Mesenchymal stem cell (in vitro differentiated cells and primary cell): ENCODE measurements at regions not wholly inside any gene's neighbourhood (a gene's known extent, or its start where the extent isn't known, plus 50 kb on each side); places are given as distances from the start of the nearest gene placed in this dataset.

Experiments
- DNase-seq: peaks from one replicate; pipeline ENCODE4 v3.0.0-alpha.2; 2013
- H2AFZ ChIP-seq: one replicate; pipeline ENCODE4 v1.6.1; 2013; ENCODE audit warnings: low read depth, mild to moderate bottlenecking, control low read depth, inconsistent platforms, low read length, moderate library complexity
- H2AK5ac ChIP-seq: 2 replicates; pipeline ENCODE4 v1.6.1; 2013; ENCODE audit warnings: low read length, moderate library complexity, mild to moderate bottlenecking, inconsistent platforms; ENCODE audit not compliant: severe bottlenecking
- H2BK120ac ChIP-seq: one replicate; pipeline ENCODE4 v1.6.1; 2013; ENCODE audit warnings: low read depth, mild to moderate bottlenecking, inconsistent platforms, low read length, moderate library complexity
- H2BK12ac ChIP-seq, 2 experiments: one replicate each; pipeline ENCODE4 v1.6.1; 2013; ENCODE audit warnings: inconsistent platforms in 2 of 2, low read length in 2 of 2, mild to moderate bottlenecking in 2 of 2, moderate library complexity in 2 of 2, control low read depth in 1 of 2
- H2BK15ac ChIP-seq: one replicate; pipeline ENCODE4 v1.6.1; 2013; ENCODE audit warnings: mild to moderate bottlenecking, low read depth, inconsistent platforms; ENCODE audit not compliant: poor library complexity, severe bottlenecking
- H2BK5ac ChIP-seq: 2 replicates; pipeline ENCODE4 v1.6.1; 2013; ENCODE audit warnings: low read depth, mild to moderate bottlenecking, low read length, control low read depth, inconsistent platforms; ENCODE audit not compliant: poor library complexity, severe bottlenecking
- H3K14ac ChIP-seq, 2 experiments: one replicate each; pipeline ENCODE4 v1.6.1; 2013; ENCODE audit warnings: inconsistent platforms in 2 of 2, low read length in 2 of 2, control low read depth in 1 of 2, mild to moderate bottlenecking in 1 of 2, moderate library complexity in 1 of 2
- H3K18ac ChIP-seq, 2 experiments: one replicate each; pipeline ENCODE4 v1.6.1; 2013; ENCODE audit warnings: inconsistent platforms in 2 of 2, low read length in 2 of 2, control low read depth in 1 of 2, low read depth in 1 of 2, mild to moderate bottlenecking in 1 of 2
- H3K23ac ChIP-seq, 2 experiments: one replicate each; pipeline ENCODE4 v1.6.1; 2013; ENCODE audit warnings: inconsistent platforms in 2 of 2, low read length in 2 of 2, mild to moderate bottlenecking in 2 of 2, moderate library complexity in 2 of 2, control low read depth in 1 of 2
- H3K27ac ChIP-seq: 2 replicates; pipeline ENCODE4 v1.5.1; 2013; ENCODE audit warnings: mild to moderate bottlenecking, moderate library complexity, low read length, control low read depth, inconsistent platforms; ENCODE audit not compliant: poor library complexity, severe bottlenecking
- H3K27me3 ChIP-seq, 2 experiments: 2 replicates each; pipeline versions ENCODE4 v1.6.1 to v1.7.0; 2013; ENCODE audit warnings: low read length in 2 of 2, mild to moderate bottlenecking in 2 of 2, moderate library complexity in 2 of 2, control low read depth in 1 of 2, inconsistent platforms in 1 of 2; ENCODE audit not compliant: control insufficient read depth in 1 of 2, insufficient read depth in 1 of 2
- H3K36me3 ChIP-seq, 2 experiments: 2 replicates each; pipeline versions ENCODE4 v1.6.1 to v1.7.0; 2013; ENCODE audit warnings: low read length in 2 of 2, control low read depth in 1 of 2, inconsistent platforms in 1 of 2, low read depth in 1 of 2, mild to moderate bottlenecking in 1 of 2; ENCODE audit not compliant: insufficient read depth in 2 of 2, control insufficient read depth in 1 of 2
- H3K4ac ChIP-seq, 2 experiments: one replicate each; pipeline ENCODE4 v1.6.1; 2013; ENCODE audit warnings: inconsistent platforms in 2 of 2, low read length in 2 of 2, mild to moderate bottlenecking in 2 of 2, moderate library complexity in 2 of 2, control low read depth in 1 of 2, low read depth in 1 of 2
- H3K4me1 ChIP-seq: 2 replicates; pipeline ENCODE4 v1.6.1; 2013; ENCODE audit warnings: low read depth, low read length, control low read depth; ENCODE audit not compliant: control insufficient read depth, insufficient read depth
- H3K4me2 ChIP-seq: 2 replicates; pipeline ENCODE4 v1.6.1; 2013; ENCODE audit warnings: low read length, mild to moderate bottlenecking, inconsistent platforms; ENCODE audit not compliant: poor library complexity, severe bottlenecking
- H3K4me3 ChIP-seq, 2 experiments: 2 replicates each; pipeline versions ENCODE4 v1.5.1 to v1.7.0; 2013; ENCODE audit warnings: low read length in 2 of 2, mild to moderate bottlenecking in 2 of 2, control low read depth in 1 of 2, low read depth in 1 of 2; ENCODE audit not compliant: insufficient read depth in 1 of 2
- H3K79me1 ChIP-seq: replicated peaks from 2 replicates; pipeline ENCODE4 v1.6.1; 2013; ENCODE audit warnings: mild to moderate bottlenecking, control low read depth, low read length, inconsistent platforms; ENCODE audit not compliant: poor library complexity, severe bottlenecking
- H3K9ac ChIP-seq: 2 replicates; pipeline ENCODE4 v1.7.0; 2013; ENCODE audit warnings: mild to moderate bottlenecking, low read length, moderate library complexity
- H3K9me3 ChIP-seq: 2 replicates; pipeline ENCODE4 v1.7.0; 2013; ENCODE audit warnings: mild to moderate bottlenecking, low read length; ENCODE audit not compliant: control insufficient read depth
- H4K8ac ChIP-seq: one replicate; pipeline ENCODE4 v1.6.1; 2013; ENCODE audit warnings: inconsistent platforms, mild to moderate bottlenecking, low read length, moderate library complexity
- H4K91ac ChIP-seq: one replicate; pipeline ENCODE4 v1.6.1; 2013; ENCODE audit warnings: mild to moderate bottlenecking, low read length, inconsistent platforms
- WGBS: methylation state at CpG from one replicate; pipeline ENCODE4 v1.1.7; 2013; ENCODE audit warnings: mixed read lengths; 5-methylcytosine and 5-hydroxymethylcytosine counted together

GRCh38 chr13:89977203-89977602 lies 1370.3 kb upstream of the MIR17HG start:
- H2BK120ac ChIP-seq = no peak overlapping the region
- H2BK5ac ChIP-seq = no peak overlapping the region
- no peaks in the 10 kb centered on the region for H3K36me3 ChIP-seq
- H3K79me1 ChIP-seq = no peaks in the 10 kb centered on the region
- H3K4me2 ChIP-seq = no peak overlapping the region
- H2BK15ac ChIP-seq = no peak overlapping the region
- H3K27ac ChIP-seq = no peak overlapping the region
- no peak overlapping the region for H3K18ac ChIP-seq
- no peak overlapping the region for H3K23ac ChIP-seq
- H3K4ac ChIP-seq = no peak overlapping the region
- no peak overlapping the region for H3K4me3 ChIP-seq
- no peak overlapping the region for H3K14ac ChIP-seq
- no peak overlapping the region for H2BK12ac ChIP-seq
- H3K27me3 ChIP-seq = no peaks in the 10 kb centered on the region
- no peak overlapping the region for H2AFZ ChIP-seq
- no peak overlapping the region for H4K91ac ChIP-seq
- H4K8ac ChIP-seq = no peak overlapping the region
- H3K9me3 ChIP-seq = no peaks in the 10 kb centered on the region
- no peak overlapping the region for H3K9ac ChIP-seq
- no peak overlapping the region for H2AK5ac ChIP-seq
- WGBS = 93% methylated on average over 2 of the region's 3 CpGs
- no peaks in the 10 kb centered on the region for H3K4me1 ChIP-seq
- no peak for DNase-seq

DNA sequence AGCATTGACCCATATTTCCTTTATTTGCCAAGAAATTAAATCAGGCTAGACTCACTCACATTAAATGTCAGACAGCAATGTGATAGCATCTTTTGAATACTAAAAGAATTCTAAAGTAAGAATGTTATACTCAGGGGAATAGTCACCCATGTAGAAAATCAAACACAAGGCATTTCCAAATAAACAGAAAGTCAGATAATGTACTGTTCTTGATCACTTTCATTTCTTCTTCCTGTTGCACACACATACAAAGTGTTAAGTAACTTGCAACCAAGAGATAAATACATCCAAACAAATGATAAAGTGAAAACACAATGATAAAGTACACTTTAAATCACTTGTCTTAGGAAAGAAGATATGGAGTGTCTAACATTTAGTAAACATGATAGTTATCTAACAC lies 1366.6 kb upstream of the MIR17HG start:
- H3K14ac ChIP-seq = no peak overlapping the region
- H2BK5ac ChIP-seq = no peak overlapping the region
- no peak overlapping the region for H3K4me2 ChIP-seq
- H2BK120ac ChIP-seq = no peak overlapping the region
- no peak overlapping the region for H2BK12ac ChIP-seq
- no peak overlapping the region for H2BK15ac ChIP-seq
- H3K27me3 ChIP-seq = no peaks in the 10 kb centered on the region
- H3K18ac ChIP-seq = no peak overlapping the region
- no peak overlapping the region for H3K23ac ChIP-seq
- H3K9ac ChIP-seq = no peak overlapping the region
- H3K4me3 ChIP-seq = no peak overlapping the region
- peak; percentile 35 for DNase-seq
- no peak overlapping the region for H2AK5ac ChIP-seq
- no peak overlapping the region for H3K4ac ChIP-seq
- no peak overlapping the region for H2AFZ ChIP-seq
- H3K79me1 ChIP-seq = no peaks in the 10 kb centered on the region
- H3K27ac ChIP-seq = no peak overlapping the region
- H4K91ac ChIP-seq = no peak overlapping the region
- no peaks in the 10 kb centered on the region for H3K36me3 ChIP-seq
- H4K8ac ChIP-seq = no peak overlapping the region
- H3K9me3 ChIP-seq = no peaks in the 10 kb centered on the region
- no peaks in the 10 kb centered on the region for H3K4me1 ChIP-seq

DNA sequence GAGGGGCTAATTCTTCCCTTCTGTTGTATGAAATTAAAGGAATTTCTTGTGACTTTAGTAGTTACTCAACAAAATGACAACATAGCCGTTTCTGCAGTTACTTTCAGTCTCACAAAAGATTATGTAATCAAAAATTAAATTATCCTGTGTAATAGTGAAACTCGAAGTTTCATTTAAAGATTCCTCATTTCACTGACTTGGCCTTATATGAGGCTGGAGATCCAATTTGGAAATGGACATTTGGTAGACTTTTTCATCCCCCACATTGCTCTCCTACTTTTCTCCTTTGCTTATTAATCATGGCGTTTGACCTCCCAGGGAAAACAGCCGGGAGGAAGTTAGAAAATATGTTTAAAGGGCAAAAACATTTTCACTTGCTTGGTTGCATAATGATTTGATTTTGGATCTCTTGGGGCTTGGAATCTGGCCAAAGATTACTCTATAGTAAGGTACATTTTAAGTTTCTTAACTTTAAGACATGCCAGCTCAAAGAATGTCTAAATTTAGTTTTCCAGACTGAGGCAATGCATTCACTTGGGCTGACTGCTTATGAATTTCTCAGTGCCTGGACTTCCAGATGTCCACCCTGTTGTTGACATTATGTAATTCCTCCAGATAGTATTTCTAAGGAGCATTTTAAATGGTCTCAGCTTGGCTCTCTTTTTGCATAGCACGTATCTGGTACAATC lies 1364.9 kb upstream of the MIR17HG start:
- H3K27me3 ChIP-seq = no peaks in the 10 kb centered on the region
- WGBS = 16% methylated on average over 2 of the region's 5 CpGs

GRCh38 chr13:89988206-89988605 lies 1359.3 kb upstream of the MIR17HG start:
- Histone ChIP-seq H3K27ac (no peak overlapping the region), H2BK5ac (no peak overlapping the region), H2AFZ (no peak overlapping the region), H3K4me2 (no peak overlapping the region), H4K91ac (no peak overlapping the region), H3K14ac (no peak overlapping the region), H2BK12ac (no peak overlapping the region), H3K18ac (no peak overlapping the region), H2BK15ac (no peak overlapping the region), H2AK5ac (no peak overlapping the region), H3K23ac (no peak overlapping the region), H3K4ac (no peak overlapping the region), H3K9ac (no peak overlapping the region), H3K9me3 (no peaks in the 10 kb centered on the region), H3K79me1 (no peaks in the 10 kb centered on the region), H3K36me3 (no peaks in the 10 kb centered on the region), H4K8ac (no peak overlapping the region), H3K4me1 (no peaks in the 10 kb centered on the region), H2BK120ac (no peak overlapping the region), H3K4me3 (no peak overlapping the region), H3K27me3 (no peaks in the 10 kb centered on the region)
- DNase-seq = no peak
- WGBS = 94% methylated on average over 2 of the region's 4 CpGs

More for the DNA sequence above, 1364.9 kb upstream of the MIR17HG start:
- Histone ChIP-seq H2BK5ac (no peak overlapping the region), H4K91ac (no peak overlapping the region), H3K14ac (no peak overlapping the region), H3K36me3 (no peaks in the 10 kb centered on the region), H3K4me3 (peak overlapping the region in 1 of 2 experiments; percentile 65), H3K23ac (no peak overlapping the region), H3K4me2 (no peak overlapping the region), H2AFZ (no peak overlapping the region), H3K4me1 (no peaks in the 10 kb centered on the region), H3K4ac (no peak overlapping the region), H2BK12ac (no peak overlapping the region), H3K9ac (peak overlapping the region; percentile 55), H3K27ac (no peak overlapping the region), H3K79me1 (no peaks in the 10 kb centered on the region), H4K8ac (no peak overlapping the region), H2AK5ac (no peak overlapping the region), H3K9me3 (no peaks in the 10 kb centered on the region), H3K18ac (no peak overlapping the region), H2BK15ac (no peak overlapping the region), H2BK120ac (no peak overlapping the region)
- DNase-seq = peak; percentile 61
